ENCODE measurements at regions not wholly inside any gene's neighbourhood (a gene's known extent, or its start where the extent isn't known, plus 50 kb on each side); places are given as distances from the start of the nearest gene placed in this dataset.
"Not testable (repeated sequence)": the region's sequence is repeated elsewhere in the genome, so short reads cannot be mapped to it uniquely, and the experiment has no call there.

DNA sequence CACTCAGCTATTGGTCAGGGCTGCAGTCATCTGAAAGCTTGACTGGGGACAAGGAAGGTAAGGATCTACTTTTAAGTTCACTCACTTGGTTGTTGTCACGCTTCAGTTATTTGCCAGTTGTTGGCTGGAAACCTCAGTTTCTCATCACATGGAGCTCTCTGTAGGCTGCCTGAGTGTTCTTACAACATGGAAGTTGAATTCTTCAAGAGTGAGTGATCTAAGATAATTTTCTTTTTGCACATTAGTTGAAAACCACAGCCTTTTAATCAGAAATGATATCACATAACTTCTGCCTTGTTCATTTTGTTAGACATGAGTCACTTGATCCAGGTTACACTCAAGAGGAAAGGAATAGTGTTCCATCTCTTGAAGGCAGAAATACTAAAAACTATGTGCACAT, 552.7 kb downstream of the RAPGEF2 start:
- DNase-seq = no peak

DNA sequence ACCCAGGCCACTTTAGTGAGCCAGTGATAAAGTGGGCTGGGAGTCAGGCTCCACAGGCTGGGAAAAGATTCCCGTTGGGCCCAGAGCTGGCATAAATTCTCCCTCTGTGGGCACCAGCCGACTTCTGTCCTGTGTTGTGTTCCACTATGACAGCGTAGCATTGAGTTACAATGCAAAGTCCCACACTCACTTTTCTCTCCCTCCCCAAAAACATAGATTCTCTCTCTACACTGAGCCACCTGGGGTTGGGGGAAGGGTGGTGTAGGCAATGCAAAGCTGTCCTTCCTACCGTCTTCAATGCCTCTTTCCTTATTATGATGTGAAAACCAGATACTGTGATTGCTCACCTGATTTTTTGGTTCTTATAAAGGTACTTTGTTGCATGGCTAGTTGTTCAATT, 566.2 kb downstream of the RAPGEF2 start:
- DNase-seq = no peak

DNA sequence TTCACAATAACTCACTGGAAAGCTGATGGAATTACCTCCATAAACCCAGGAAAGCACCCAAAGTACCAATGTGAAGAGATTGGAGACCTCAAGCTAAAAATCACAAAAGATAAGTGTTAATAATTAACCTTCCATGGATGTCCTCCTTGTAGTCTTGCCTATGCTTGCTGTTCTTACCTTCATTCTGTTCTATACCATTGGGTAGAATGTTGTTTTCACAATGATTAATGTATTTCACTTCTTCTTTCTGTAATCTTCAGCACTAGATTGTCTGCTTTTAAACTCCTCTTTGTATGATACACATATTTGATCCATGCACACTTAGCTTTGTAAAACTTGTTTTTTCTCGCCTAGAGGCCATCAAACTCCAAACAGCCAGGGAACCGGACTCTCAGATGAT, 570.3 kb downstream of the RAPGEF2 start:
- DNase-seq = no peak

DNA sequence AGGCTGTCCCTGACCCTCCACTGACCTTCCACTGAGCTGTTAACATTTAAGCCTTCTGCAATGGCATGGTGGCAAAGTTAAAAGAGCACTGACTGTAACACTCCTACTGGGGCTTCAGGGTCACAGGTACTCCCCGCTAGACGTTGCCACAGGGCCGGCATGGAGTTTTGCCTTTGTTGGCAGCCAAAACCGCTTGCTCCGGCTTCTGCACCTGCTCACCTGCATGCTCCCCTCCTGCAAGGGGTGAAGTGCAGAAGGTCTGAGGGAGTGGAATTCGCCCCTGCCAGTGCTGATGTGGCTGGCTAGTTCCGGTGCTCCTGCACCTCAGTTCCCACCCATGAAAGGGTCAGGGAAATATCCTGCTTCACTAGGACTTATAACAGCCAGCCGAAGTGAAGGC, 571.4 kb downstream of the RAPGEF2 start:
- no peak for DNase-seq

DNA sequence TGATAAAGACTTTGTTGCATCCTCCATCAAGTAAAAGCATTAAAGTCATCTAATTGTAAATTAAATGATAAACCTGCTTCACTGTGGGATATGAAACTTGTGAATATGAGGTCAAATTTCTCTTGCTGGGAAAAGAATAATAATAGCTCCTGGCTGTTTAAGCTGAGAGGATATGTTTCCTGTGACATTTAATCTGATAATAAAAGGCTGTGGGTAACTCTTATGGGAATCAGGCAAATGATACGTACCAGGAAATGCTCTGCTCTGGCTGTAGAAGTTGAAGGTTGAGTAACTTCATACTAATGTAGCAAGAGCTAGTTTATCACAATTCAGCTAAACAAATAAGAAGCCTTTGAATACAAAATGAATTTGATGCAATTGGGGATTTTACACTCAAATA, 574.6 kb downstream of the RAPGEF2 start:
- DNase-seq = no peak

DNA sequence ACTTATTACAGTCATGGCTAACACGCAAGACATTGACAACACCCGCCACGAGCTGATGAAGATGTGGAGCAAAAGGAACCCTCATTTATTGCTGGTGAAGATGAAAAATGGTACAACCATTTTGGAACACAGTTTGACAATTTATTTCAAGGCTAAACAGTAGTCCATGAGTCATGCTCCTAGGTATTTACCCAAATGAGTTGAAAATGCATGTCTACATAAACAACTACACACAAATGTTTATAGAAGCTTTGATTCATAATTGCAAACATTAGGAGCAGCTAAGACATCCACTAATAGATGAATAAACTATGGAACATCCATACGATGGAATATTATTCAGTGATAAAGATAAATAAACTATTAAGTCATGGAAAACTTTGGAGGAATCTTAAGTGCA, 580.1 kb downstream of the RAPGEF2 start:
- DNase-seq = no peak

DNA sequence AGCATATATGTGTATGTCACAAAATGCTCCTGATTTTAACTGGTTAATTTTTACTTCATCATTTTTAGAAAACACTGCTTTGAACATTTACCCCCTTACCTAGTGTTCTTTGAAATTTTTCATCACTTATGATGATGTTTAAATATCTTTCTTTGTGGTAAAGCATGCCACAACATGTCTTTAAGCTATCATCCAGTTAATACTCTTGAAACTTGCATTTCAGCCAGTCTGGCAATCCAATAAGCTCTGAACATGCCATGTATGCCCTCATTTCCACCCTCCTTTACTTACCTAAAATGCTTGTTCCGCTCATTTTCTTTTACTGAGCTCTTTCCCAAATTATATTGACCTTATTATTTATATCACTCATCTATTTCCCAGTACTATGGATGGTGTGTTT, 581.2 kb downstream of the RAPGEF2 start:
- DNase-seq = no peak

DNA sequence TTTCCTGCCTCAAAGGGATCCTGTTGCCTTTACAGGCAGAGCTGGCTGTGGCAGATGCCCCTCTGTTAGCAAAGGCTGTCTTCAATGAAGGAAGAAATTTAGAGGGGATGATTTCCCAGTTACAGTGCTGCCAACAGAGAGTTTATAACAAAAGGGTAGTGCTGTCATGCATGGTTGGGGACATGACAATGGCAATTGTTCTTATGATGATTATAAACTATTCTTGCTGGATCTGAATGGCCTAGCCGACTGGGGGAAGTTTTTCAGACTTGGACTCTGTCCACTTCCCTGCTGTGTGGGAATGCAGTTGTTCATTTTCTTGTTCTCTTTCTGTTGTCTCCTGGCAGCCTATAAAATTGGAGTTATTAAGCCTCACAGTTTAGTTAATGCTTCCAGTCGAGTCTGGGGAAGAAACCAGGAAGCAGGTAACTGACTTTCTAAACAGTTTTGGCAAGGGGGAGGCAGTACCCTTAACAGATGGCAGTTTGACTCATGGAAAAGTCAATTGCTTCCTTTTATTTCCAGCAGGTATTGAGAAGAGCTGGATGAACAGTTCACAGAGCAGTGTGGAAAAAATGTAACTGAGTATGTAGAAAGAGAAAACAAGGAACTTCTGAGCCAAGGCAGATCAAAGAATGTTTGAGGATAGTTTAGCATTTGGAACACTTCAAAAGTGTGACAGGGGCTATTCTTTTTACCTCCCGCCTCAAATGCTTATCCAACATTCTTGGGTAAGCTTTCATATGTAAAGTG, 582.6 kb downstream of the RAPGEF2 start:
- DNase-seq = no peak

DNA sequence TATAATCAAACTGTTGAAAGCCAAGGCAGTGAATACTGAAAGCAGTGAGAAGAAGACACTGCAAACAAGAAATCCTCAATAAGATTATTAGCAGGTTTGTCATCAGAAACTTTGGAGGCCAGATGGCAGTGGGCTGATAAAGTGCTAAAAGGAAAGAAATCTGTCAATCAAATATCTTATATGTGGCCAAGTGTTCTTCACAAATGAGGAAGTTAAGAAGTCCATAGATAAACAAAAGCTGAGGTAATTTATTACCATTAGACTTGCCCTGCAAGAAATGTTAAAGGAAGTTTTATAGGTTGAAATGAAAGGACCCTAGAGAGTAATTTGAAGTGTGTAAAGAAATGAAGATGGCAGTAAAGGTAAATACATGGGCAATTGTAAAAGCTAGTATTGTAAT, 586.6 kb downstream of the RAPGEF2 start:
- DNase-seq = no peak

DNA sequence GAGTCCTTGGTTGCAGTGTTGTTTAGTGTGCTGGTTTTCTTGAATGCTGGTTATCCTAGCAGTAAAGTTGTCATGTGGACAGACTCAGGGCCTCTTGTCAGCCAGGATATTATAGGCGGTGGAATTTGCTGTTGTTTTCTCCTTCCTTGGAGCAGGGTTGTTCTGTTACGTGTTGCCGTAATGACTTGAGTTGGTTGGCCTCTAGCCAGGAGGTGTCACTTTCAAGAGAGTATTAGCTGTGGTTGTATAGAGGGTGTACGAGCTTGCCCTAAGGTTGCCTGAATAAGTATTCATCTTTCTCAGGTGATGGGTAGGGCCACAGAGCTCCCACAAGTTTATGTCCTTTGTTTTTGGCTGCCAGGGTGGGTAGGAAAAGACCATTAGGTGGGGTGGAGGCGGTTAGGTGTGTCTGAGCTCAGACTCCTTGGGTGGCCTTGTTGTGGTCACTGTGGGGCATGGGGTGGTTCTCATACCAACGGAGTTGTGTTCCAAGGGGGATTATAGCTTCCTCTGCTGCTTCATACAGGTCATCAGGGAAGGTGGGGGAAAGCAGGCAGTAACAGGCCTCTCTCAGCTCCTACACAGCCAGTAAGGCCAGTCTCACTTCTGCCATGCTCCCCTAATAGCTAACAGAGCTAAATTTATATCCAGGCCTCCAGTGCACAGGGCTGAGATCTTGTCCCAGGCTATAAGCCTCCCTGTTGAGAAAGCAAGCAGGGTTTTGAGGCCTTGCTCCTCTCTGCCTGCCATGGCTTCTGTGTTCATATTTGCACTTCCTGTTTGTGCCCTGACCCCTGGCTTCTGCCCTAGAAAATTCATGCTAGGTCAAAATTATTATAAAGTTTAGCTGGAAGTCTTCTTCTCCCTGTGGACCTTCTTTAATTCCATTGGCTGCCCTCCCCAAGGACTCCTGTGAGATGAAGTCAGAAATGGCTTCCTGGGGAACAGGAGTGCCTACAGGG, 594.7 kb downstream of the RAPGEF2 start:
- DNase-seq = no peak

DNA sequence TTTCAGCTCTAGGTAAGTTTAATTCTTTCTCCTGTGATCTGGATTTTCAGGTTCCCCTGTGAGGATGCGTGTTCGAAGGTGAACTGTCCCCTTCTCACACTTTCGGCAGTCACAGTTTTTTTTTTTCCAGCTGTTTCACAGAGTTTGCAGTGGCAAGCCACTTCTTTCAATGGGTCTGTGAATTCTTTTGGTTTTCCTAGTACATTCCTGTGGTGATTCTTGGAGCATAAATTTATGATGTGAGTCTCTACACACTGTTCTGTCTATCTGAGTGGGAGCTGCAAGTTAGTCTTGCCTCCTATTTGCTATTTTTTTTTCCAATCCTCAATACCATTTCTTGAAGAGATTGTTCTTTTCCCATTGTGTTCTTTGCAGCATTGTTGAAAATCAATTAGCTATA, 595.5 kb downstream of the RAPGEF2 start:
- no peak for DNase-seq

DNA sequence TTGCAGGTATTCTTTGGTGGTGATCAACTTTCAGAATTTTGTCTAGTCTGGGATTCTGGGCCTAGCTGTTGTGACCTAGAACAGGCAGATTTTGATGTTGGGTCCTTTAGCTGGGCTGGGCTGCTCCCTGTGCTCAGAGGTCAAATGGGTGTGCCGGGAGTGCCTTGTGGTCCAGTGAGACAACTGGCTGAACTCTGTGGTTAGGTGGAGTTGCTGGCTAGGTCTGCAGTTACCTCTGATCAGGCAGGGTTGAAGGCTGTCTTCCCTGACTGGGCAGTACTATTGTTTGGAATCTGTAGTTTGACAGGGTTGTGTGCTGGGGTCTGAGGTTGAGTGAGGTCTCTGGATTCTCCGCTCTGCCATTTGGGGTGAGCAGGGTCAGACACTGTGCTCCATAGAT, 599.3 kb downstream of the RAPGEF2 start:
- no peak for DNase-seq

DNA sequence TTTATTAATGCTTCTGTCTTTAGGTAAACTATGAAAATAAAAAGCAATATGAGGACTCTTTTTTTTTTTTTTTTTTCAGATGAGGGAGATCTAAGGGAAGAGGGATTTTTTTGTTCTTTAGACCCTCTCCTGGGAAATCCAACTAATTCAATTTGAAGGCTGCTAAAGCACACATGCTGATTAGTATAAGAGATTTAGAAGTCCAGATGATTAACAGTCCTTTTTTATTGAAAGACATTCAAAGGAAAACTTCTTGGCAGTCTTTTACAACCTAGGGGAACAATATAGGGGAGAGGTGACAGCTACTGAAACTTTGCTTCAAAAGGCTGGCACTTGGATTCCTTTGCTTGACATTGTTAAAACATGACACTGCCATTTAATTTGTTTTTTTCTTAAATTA, 602.5 kb downstream of the RAPGEF2 start:
- no peak for DNase-seq

DNA sequence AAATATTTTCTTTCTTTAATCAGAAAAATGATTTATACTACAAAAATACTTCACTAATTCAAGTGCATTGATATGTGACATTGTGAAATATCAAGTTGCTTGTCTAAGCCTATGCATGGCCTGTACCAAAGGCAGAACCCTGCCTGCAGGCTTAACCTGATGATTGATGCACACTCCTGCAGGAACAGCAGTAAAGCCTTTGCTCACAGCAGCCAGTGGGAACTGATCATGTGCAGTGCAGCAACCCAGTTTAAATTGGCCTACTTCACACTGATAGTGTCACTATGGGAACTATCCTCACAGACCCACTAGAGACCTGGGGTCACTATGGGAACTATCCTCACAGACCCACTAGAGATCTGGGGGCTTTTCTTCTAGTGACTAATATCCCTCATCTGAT, 603.8 kb downstream of the RAPGEF2 start:
- no peak for DNase-seq

DNA sequence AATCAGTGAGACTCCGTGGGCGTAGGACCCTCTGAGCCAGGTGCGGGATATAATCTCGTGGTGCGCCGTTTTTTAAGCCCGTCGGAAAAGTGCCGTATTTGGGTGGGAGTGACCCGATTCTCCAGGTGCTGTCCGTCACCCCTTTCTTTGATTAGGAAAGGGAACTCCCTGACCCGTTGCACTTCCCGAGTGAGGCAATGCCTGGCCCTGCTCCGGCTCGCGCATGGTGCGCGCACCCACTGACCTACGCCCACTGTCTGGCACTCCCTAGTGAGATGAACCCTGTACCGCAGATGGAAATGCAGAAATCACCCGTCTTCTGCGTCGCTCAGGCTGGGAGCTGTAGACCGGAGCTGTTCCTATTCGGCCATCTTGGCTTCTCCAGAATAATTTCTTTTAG, 612.3 kb downstream of the RAPGEF2 start:
- not testable (repeated sequence) for DNase-seq

DNA sequence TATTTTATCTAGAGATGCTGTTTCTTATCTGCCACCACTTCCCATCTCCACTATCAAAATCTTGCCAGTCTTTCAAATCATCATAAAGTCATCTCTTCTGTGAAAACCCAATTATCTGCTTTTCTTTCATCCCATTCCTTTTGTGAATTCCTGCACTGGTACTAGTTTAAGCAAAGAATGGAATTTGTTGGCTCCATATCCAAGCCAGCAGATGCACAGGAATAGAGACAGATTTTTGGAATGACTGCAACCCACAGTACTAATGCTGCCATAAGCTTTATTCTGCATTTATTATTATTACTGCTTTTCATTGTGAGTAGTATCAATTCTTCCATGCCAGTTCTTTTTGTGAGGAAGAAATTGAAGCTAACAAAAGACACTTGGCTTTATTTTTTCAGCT, 616.7 kb downstream of the RAPGEF2 start:
- DNase-seq = no peak

DNA sequence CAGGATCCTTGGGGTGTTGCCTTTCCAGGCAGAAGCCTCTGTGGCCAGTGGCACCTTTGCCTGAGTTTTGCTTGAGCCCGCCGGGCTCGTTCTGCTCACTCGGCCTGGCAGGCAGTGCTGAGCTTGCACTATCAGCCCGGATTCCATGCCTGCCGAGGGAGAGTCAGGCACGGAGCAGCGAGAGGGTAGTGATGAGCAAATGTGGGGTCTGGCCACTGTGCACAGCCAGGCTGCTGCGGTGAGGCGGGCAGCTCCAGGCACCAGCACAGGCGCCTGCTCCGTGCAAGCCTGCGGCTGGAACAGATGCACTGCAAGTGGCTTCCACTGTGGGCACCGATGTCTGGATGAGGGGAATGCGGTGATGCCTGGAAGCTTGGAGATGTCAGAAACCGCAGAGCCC, 619.2 kb downstream of the RAPGEF2 start:
- no peak for DNase-seq

DNA sequence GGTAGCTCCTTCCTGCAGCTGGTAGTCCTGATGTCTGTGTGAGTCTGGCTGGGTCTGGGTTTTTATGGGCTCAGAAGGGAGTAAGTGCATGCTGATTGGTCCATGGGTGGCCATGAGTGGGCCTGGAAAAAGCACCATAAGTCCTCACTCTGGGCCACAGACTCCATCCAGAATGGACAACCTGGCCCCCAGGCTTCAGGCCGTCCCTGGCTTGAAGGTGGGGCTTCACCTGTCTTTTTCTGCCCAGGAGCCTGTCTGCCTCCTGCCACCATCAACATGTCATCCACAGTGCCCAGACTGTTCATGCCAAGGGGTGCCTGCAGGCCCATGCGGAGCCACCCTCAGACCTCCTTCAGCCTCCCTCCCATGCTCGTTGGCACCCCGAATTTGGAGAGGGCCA, 620.0 kb downstream of the RAPGEF2 start:
- no peak for DNase-seq

DNA sequence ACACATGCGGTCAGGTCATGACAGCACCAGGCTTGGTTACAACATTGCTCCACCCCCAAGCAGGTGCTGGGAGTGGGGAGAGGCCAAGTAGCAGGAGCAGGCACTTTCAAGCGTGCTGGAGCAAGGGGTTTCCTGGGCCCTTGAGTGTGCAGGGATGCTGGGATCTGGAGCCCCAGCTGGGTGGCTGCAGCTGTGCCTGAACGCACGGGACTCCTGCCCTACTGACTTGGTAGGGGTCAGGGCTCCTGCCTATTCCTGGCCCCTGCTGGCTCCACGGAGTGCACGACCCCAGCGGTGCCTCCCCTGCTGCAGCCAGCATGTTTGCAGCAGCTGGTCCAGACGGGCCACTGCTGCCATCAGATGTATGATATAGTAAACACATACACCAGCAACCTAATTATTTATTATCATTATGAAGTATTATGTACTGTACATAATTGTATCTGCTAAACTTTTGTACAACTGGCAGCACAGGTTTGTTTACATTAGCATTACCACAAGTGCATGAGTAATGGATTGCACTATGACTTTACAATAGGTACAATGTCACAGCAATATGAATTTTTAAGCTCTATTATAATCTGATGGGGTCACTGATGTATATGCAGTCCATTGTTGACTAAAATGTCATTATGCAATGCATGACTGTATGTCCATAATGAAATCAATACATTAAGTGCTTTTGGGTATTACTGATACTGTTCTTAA, 620.6 kb downstream of the RAPGEF2 start:
- DNase-seq = no peak

DNA sequence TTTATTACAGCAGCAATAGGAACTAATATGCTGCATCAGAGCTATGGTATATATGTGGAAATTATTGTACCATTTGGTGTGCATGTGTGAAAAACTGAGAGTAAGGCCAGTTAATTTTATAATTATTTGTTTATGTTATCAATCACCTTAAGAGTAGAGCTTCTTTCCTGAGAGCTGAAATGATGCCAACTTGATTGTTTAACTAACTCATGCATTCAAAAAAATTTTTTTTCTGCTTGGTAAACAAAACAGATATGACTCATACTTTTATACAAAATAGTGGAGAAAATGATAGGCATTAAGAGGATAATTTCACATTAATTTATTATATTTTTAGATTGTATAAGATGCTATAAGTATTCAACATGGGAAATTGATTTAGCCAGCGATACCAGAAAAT, 622.7 kb downstream of the RAPGEF2 start:
- DNase-seq = no peak

DNA sequence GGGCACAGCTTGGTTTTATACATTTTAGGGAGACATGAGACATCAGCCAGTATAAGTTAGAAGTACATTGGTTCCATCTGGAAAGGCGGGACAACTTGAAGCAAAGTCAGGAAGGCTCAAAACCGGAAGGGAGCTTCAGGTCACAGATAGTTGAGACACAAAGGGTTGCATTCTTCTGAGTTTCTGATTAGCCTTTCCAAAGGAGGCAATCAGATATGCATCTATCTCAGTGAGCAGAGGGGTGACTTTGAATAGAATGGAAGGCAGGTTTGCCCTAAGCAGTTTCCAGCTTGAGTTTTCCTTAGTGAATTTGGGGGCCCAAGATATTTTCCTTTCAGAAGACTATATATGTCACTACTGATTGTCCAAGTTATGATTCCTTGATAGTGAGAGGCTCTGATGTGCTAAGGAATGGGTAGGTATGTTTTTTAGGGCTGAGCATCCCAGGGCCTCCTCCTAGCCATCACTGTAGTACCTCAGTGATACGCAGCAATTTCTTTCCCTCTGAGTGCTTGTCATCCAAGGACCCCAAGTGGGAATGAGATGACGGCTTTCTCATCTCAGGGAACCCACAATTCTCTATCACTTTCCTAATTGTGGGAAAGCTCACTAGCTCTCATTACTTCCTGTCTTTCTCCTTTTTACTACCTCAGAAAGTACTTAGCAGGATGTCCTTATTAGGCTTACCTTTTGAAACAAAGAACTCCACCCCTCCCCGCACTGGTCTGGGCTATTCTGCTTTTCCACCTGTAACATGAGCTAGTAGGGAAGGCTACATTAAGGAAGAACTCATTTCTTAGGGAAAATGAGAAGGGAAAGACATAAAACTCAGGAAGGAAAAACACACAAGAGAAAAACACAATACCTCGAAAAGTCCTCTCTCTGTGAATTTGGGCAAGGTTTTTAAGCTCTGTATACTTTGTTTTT, 632.7 kb downstream of the RAPGEF2 start:
- no peak for DNase-seq

DNA sequence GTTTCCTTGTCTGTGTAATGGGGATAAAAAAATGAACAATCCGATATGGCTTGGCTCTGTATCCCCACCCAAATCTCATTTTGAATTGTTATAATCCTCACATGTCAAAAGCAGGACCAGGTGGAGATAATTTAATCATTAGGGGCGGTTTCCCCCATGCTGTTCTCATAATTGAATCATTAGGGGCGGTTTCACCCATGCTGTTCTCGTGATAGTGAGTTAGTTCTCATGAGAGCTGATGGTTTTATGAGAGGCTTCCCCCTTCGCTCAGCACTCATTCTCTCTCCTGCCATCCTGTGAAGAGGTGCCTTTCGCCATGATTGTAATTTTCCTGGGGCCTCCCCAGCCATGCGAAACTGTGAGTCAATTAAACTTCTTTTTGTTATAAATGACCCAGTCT, 633.5 kb downstream of the RAPGEF2 start:
- DNase-seq = no peak

Measured in renal pelvis (tissue), 1 donor.